ENCODE measurements at regions not wholly inside any gene's neighbourhood (a gene's known extent, or its start where the extent isn't known, plus 50 kb on each side); places are given as distances from the start of the nearest gene placed in this dataset.

DNA sequence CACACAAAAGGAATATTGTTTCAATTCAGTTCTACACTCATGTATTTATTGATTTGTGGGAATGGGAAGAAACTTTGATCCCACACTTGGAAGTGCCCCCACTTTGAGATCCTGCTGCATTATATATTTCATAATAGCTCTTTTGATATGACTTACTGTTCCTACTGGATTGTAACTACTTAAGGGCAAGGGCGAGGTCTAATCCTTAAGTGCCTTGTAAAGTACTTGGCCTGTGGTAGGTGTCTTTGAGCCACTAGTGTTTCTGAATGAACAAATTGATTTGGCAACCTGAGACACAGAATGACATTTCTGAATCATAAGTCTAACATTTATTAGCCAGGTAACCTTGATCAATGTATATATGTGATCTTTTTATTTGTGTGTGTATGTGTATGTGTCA lies 767.2 kb downstream of the RAB28 start:
- WGBS = 84% methylated on average over 1 of the region's 1 CpG
- TF ChIP-seq, protein P1, sequence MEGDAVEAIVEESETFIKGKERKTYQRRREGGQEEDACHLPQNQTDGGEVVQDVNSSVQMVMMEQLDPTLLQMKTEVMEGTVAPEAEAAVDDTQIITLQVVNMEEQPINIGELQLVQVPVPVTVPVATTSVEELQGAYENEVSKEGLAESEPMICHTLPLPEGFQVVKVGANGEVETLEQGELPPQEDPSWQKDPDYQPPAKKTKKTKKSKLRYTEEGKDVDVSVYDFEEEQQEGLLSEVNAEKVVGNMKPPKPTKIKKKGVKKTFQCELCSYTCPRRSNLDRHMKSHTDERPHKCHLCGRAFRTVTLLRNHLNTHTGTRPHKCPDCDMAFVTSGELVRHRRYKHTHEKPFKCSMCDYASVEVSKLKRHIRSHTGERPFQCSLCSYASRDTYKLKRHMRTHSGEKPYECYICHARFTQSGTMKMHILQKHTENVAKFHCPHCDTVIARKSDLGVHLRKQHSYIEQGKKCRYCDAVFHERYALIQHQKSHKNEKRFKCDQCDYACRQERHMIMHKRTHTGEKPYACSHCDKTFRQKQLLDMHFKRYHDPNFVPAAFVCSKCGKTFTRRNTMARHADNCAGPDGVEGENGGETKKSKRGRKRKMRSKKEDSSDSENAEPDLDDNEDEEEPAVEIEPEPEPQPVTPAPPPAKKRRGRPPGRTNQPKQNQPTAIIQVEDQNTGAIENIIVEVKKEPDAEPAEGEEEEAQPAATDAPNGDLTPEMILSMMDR (IDR thresholded peaks at IDR 0.05) = no peak
- TF ChIP-seq POLR2A (IDR thresholded peaks at IDR 0.05) (no peak), POLR2AphosphoS5 (IDR thresholded peaks at IDR 0.05) (no peak), EP300 (IDR thresholded peaks at IDR 0.05) (no peak)

DNA sequence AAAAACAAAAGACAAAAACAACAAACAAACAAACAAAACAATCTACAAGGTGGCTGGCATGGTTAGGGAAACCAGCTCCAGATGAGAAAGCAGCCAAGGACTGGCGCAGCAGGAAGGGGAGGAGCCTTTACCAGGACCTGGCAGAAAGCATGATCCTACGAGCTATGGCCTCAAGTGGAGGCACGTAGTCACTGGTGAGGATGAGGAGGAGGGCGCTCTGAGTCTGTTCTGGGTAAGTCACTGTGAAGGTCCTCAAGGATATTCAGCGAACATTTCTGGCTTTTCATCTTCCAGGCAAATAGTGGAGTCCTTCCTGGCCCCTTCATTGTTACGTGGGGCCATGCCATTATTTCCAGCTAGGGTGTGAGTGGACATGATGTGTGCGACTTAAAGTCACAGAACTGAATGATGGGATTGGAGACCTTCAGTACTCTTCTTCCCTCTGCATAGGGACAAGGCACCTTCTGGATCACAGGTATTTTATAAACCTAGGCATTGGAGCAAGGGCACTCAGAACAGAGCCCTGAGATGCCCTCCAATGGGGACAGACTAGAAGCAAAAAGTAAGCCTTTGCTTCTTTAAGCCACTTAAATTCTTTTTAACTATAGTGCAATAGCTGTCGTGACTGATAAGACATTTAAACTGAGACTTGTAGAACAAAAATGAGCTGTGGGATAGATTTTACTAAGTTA lies 771.3 kb downstream of the RAB28 start:
- H3K9me3 ChIP-seq = no peaks in the 10 kb centered on the region
- H3K27me3 ChIP-seq = no peaks in the 10 kb centered on the region
- H3K4me1 ChIP-seq = no peaks in the 10 kb centered on the region
- no peak overlapping the region for H3K4me3 ChIP-seq
- 82% methylated on average over 8 of the region's 8 CpGs for WGBS
- no peak overlapping the region for H3K27ac ChIP-seq
- DNase-seq (ENCODE audit: low spot score in 2 of 2) = no peak
- H3K36me3 ChIP-seq = no peaks in the 10 kb centered on the region
- TF ChIP-seq EP300 (IDR thresholded peaks at IDR 0.05) = no peak
- no peak for TF ChIP-seq POLR2A (IDR thresholded peaks at IDR 0.05)
- no peak for TF ChIP-seq POLR2AphosphoS5 (IDR thresholded peaks at IDR 0.05)
- TF ChIP-seq, protein P1 (IDR thresholded peaks at IDR 0.05) = no peak

More for the DNA sequence above, 767.2 kb downstream of the RAB28 start:
- Histone ChIP-seq H3K27me3 (no peaks in the 10 kb centered on the region), H3K36me3 (no peaks in the 10 kb centered on the region), H3K27ac (no peak overlapping the region), H3K4me3 (no peak overlapping the region), H3K4me1 (no peaks in the 10 kb centered on the region), H3K9me3 (no peaks in the 10 kb centered on the region)
- DNase-seq (ENCODE audit: low spot score in 2 of 2) = no peak

DNA sequence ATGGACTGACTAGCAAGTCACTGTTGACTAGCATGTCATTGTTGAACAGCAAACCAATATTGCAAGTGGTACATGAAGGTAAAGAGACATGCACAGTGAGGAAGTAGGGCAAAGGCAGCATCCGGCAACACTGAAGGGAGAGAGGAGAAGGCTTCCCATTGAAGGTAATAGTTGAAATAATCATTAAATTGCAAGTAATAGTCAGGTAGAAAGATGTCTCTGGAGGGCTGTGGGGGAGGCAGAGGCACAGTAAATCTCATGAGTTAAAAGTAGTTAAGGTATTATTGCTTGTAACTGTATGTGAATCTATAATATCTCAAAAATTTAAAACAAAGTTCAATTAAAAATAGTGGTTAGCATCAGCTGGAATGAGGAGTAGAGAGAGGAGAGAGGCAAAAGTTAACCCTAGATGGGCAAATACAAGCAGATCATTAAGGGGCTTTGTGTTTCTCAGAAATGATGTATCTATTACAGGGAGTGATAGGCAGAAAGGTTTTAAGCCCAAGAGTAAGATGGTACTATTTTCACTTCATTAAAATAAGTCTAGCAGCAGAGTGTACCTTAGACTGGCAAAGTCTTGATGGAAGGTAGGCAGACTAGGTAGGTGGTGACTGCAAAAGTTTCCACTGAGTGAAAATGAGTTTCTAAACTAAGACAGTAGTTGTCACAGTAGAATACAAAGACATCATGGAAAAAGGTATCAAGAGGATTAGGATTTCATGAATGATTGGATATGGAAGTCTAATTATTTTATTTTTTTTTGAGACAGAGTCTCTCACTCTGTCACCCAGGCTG lies 776.6 kb downstream of the RAB28 start:
- H3K4me3 ChIP-seq = no peak overlapping the region
- WGBS = 97% methylated on average over 1 of the region's 1 CpG
- no peak overlapping the region for H3K27ac ChIP-seq
- no peaks in the 10 kb centered on the region for H3K27me3 ChIP-seq
- TF ChIP-seq POLR2A (IDR thresholded peaks at IDR 0.05) (no peak), EP300 (IDR thresholded peaks at IDR 0.05) (no peak), POLR2AphosphoS5 (IDR thresholded peaks at IDR 0.05) (no peak)
- TF ChIP-seq, protein P1 (IDR thresholded peaks at IDR 0.05) = no peak
- no peak for DNase-seq (ENCODE audit: low spot score in 2 of 2)
- H3K4me1 ChIP-seq = no peaks in the 10 kb centered on the region
- H3K36me3 ChIP-seq = no peaks in the 10 kb centered on the region
- H3K9me3 ChIP-seq = no peaks in the 10 kb centered on the region

DNA sequence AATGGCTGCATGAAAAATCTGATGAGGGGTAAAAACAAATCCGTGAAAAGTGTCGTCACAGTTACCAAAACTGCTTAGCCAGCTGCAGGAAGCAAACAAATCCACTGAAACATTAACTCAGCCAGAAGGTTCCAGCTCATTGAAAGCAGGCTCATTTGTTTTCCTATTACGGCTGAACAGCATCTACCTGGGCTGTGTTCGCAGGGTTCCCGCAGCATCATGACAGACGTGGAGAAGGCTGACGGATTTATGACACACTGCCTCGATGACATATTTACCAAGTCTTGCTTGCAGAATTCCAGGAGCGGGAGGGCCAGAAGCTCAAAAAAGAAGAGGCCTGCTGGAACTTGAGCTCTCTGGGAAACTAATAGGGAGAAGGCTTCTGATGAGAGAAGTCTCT lies 781.1 kb downstream of the RAB28 start:
- Histone ChIP-seq H3K4me3 (no peak overlapping the region), H3K4me1 (no peaks in the 10 kb centered on the region), H3K9me3 (no peaks in the 10 kb centered on the region), H3K36me3 (no peaks in the 10 kb centered on the region), H3K27me3 (no peaks in the 10 kb centered on the region), H3K27ac (no peak overlapping the region)
- no peak for DNase-seq (ENCODE audit: low spot score in 2 of 2)
- WGBS = 45% methylated on average over 9 of the region's 9 CpGs
- TF ChIP-seq POLR2AphosphoS5 (IDR thresholded peaks at IDR 0.05) (no peak), POLR2A (IDR thresholded peaks at IDR 0.05) (no peak)
- TF ChIP-seq, protein P1 (IDR thresholded peaks at IDR 0.05) = no peak

DNA sequence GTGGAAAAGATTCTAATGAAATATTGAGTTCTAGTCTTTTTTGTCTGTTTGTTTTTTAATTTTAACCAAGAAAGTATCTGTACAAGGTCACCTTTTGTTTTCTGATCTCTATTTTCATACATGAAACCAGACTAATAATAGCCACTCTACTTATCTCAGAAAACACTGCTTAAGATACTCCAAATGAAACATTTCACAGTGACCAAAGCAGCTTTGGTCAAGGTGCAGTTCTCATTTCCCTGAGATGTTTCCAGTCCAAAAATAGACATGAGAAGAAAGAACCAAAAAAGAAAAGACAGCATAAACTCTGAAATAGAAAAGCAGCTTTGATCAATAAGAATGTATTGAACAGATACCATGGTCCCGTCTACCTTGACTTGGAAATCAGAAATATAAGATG lies 782.8 kb downstream of the RAB28 start:
- H3K27me3 ChIP-seq = no peaks in the 10 kb centered on the region
- H3K4me3 ChIP-seq = no peak overlapping the region
- TF ChIP-seq EP300 (IDR thresholded peaks at IDR 0.05) = no peak
- TF ChIP-seq POLR2A (IDR thresholded peaks at IDR 0.05) = no peak
- TF ChIP-seq, protein P1 (IDR thresholded peaks at IDR 0.05) = no peak
- TF ChIP-seq POLR2AphosphoS5 (IDR thresholded peaks at IDR 0.05) = no peak
- no peaks in the 10 kb centered on the region for H3K4me1 ChIP-seq
- no peaks in the 10 kb centered on the region for H3K9me3 ChIP-seq
- H3K36me3 ChIP-seq = no peaks in the 10 kb centered on the region
- no peak for DNase-seq (ENCODE audit: low spot score in 2 of 2)
- no peak overlapping the region for H3K27ac ChIP-seq
- WGBS = 94% methylated on average over 1 of the region's 1 CpG
